H1 (cell line): ENCODE measurements at regions not wholly inside any gene's neighbourhood (a gene's known extent, or its start where the extent isn't known, plus 50 kb on each side); places are given as distances from the start of the nearest gene placed in this dataset.
A peak's percentile ranks its signal among the peaks of the same experiment; 100 is the strongest.

Source experiments
- ATF2 ChIP-seq: IDR thresholded peaks from 2 replicates; pipeline ENCODE4 v1.6.1; 2012; ENCODE audit warnings: low read length, inconsistent platforms
- CBX5 ChIP-seq: fragments of 300-800, 300-1000 bp; sonication (generic); IDR thresholded peaks from 2 replicates; pipeline ENCODE4 v1.7.1; 2016; ENCODE audit warnings: antibody characterized with exemption, low read length, low read depth
- CTCF ChIP-seq, 3 experiments: IDR thresholded peaks; 1 replicate in 2 of 3; 2 replicates in 1 of 3; pipeline versions ENCODE4 v1.5.1 to v1.6.1; 2011; ENCODE audit warnings: low read length in 3 of 3, mild to moderate bottlenecking in 3 of 3, inconsistent platforms in 2 of 3, low read depth in 1 of 3, moderate library complexity in 1 of 3; ENCODE audit not compliant: insufficient read depth in 1 of 3; ENCODE audit errors: control extremely low read depth in 1 of 3
- EGR1 ChIP-seq: IDR thresholded peaks from 2 replicates; pipeline ENCODE4 v1.6.1; 2011; ENCODE audit warnings: low read depth, low read length, borderline replicate concordance
- EP300 ChIP-seq, 2 experiments: IDR thresholded peaks; 1 replicate in 1 of 2; 2 replicates in 1 of 2; pipeline ENCODE4 v1.6.1; 2011 to 2012; ENCODE audit warnings: low read depth in 2 of 2, low read length in 2 of 2, mild to moderate bottlenecking in 2 of 2, borderline replicate concordance in 1 of 2, inconsistent platforms in 1 of 2, moderate library complexity in 1 of 2
- EZH2 ChIP-seq: fragments of 200-600 bp; sonication (generic); IDR thresholded peaks from 2 replicates; pipeline ENCODE4 v1.7.1; 2012; ENCODE audit warnings: low read depth, mild to moderate bottlenecking, moderate library complexity, low read length, inconsistent platforms; ENCODE audit not compliant: severe bottlenecking
- MAX ChIP-seq: IDR thresholded peaks from 2 replicates; pipeline ENCODE4 v1.6.1; 2012; ENCODE audit warnings: inconsistent platforms
- POLR2AphosphoS5 ChIP-seq: IDR thresholded peaks from 2 replicates; pipeline ENCODE4 v1.6.1; 2011; ENCODE audit warnings: low read depth, low read length
- SP1 ChIP-seq: IDR thresholded peaks from 2 replicates; pipeline ENCODE4 v1.6.1; 2011; ENCODE audit warnings: low read depth, low read length
- TAF1 ChIP-seq: IDR thresholded peaks from 2 replicates; pipeline ENCODE4 v1.6.1; 2011; ENCODE audit warnings: mild to moderate bottlenecking, low read depth, low read length
- ZNF274 ChIP-seq: IDR thresholded peaks from 2 replicates; pipeline ENCODE4 v1.7.0; 2012; ENCODE audit warnings: low read length, borderline replicate concordance; ENCODE audit errors: extremely low read depth

GRCh38 chr1:38500352-38500751, 359.2 kb downstream of the RRAGC start:
- peak; percentile 1 to 54 (median 19); a peak in 3 of 4 replicates for TF ChIP-seq CTCF (IDR thresholded peaks at IDR 0.05; ENCODE audit: control extremely low read depth in 1 of 3, insufficient read depth in 1 of 3, low read depth in 1 of 3, low read length in 3 of 3)
- no peak for TF ChIP-seq TAF1
- no peak for TF ChIP-seq EP300 (IDR thresholded peaks at IDR 0.05; ENCODE audit: borderline replicate concordance in 1 of 2, low read depth in 2 of 2, low read length in 2 of 2)
- TF ChIP-seq EGR1: no peak
- no peak for TF ChIP-seq EZH2
- TF ChIP-seq ZNF274: no peak
- no peak for TF ChIP-seq SP1
- TF ChIP-seq POLR2AphosphoS5: no peak
- TF ChIP-seq CBX5: no peak
- TF ChIP-seq ATF2: no peak
- no peak for TF ChIP-seq MAX
